Body of pancreas (tissue), 4 donors: ENCODE measurements at regions not wholly inside any gene's neighbourhood (a gene's known extent, or its start where the extent isn't known, plus 50 kb on each side); places are given as distances from the start of the nearest gene placed in this dataset.

ENCODE experiments used
- ATAC-seq: fragments of 150-250 bp; one replicate; pipeline ENCODE4 v1.9.1; 2016
- DNase-seq, 4 donors: peaks; one replicate each; pipeline ENCODE4 v3.0.0-alpha.2; 2019
- H3K27ac ChIP-seq, 4 donors: fragments of 200-600 bp; sonication (generic); 1 replicate in 3 of 4; 2 replicates in 1 of 4; pipeline versions ENCODE4 v1.5.1 to v1.6.1; 2016 to 2019; ENCODE audit warnings: mild to moderate bottlenecking in 1 of 4, mixed read lengths in 1 of 4, moderate library complexity in 1 of 4
- H3K27me3 ChIP-seq, 2 donors: fragments of 200-600 bp; sonication (generic); one replicate each; pipeline ENCODE4 v1.6.0; 2016; ENCODE audit warnings: mild to moderate bottlenecking in 1 of 2
- H3K36me3 ChIP-seq, 2 donors: fragments of 200-600 bp; sonication (generic); replicated peaks in 1 of 2; 2 replicates each; pipeline ENCODE4 v1.5.1; 2016; ENCODE audit warnings: low read depth in 2 of 2; ENCODE audit not compliant: insufficient read depth in 1 of 2
- H3K4me1 ChIP-seq: fragments of 200-600 bp; sonication (generic); one replicate; pipeline ENCODE4 v1.6.0; 2016
- H3K4me3 ChIP-seq, 2 donors: fragments of 200-600 bp; sonication (generic); 1 replicate in 1 of 2; 2 replicates in 1 of 2; pipeline ENCODE4 v1.5.1; 2016 to 2019
- H3K9me3 ChIP-seq, 3 donors: fragments of 200-600 bp; sonication (generic); 1 replicate in 2 of 3; 2 replicates in 1 of 3; pipeline ENCODE4 v1.5.1; 2016
- POLR2A ChIP-seq, 3 donors: fragments of 450-650 bp; IDR thresholded peaks; one replicate each; pipeline ENCODE4 v1.6.1; 2016; ENCODE audit warnings: antibody characterized with exemption in 3 of 3, mild to moderate bottlenecking in 2 of 3
- WGBS, 2 donors: methylation state at CpG; one replicate each; pipeline ENCODE4 v1.1.5; 2017; 5-methylcytosine and 5-hydroxymethylcytosine counted together
- intact Hi-C: fragments of 100-400 bp; cut with DNase I; formaldehyde crosslinking; loops from one replicate; pipeline ENCODE4 v1.15.1; 2023
- TF ChIP-seq, protein P1 (sequence below), 7 experiments: fragments of 450-650 bp in 4 of 7; fragments of 200-600 bp in 3 of 7; sonication (generic) in 3 of 7; IDR thresholded peaks; one replicate each; pipeline ENCODE4 v1.5.1; 2016 to 2019; ENCODE audit warnings: antibody characterized with exemption in 7 of 7

DNA sequence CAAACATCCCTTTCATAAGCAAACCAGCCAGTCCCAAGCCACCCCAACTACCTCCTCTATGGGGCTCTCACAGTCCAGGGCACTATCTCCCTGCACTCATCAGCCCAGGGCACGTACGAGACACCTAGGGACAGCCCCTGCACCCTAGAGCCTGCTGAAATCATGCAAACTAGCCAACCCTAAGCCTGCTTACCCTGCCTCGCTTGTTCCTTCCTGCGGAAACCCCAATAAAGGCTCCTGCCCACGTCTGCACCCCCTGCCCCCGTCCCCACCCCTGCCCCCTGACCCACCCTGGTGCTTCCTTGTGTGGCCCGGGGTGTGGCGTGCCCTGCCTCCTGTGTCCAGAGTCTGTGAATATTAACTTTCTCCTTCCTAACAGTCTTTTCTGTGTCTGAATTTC is 135.9 kb downstream of the GADD45G start:
- no peak for ATAC-seq
- TF ChIP-seq POLR2A (IDR thresholded peaks at IDR 0.05), result no peak
- TF ChIP-seq, protein P1, sequence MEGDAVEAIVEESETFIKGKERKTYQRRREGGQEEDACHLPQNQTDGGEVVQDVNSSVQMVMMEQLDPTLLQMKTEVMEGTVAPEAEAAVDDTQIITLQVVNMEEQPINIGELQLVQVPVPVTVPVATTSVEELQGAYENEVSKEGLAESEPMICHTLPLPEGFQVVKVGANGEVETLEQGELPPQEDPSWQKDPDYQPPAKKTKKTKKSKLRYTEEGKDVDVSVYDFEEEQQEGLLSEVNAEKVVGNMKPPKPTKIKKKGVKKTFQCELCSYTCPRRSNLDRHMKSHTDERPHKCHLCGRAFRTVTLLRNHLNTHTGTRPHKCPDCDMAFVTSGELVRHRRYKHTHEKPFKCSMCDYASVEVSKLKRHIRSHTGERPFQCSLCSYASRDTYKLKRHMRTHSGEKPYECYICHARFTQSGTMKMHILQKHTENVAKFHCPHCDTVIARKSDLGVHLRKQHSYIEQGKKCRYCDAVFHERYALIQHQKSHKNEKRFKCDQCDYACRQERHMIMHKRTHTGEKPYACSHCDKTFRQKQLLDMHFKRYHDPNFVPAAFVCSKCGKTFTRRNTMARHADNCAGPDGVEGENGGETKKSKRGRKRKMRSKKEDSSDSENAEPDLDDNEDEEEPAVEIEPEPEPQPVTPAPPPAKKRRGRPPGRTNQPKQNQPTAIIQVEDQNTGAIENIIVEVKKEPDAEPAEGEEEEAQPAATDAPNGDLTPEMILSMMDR (IDR thresholded peaks at IDR 0.05), result no peak
- 68 to 80% methylated on average over 8 of the region's 8 CpGs for WGBS, 2 donors

DNA sequence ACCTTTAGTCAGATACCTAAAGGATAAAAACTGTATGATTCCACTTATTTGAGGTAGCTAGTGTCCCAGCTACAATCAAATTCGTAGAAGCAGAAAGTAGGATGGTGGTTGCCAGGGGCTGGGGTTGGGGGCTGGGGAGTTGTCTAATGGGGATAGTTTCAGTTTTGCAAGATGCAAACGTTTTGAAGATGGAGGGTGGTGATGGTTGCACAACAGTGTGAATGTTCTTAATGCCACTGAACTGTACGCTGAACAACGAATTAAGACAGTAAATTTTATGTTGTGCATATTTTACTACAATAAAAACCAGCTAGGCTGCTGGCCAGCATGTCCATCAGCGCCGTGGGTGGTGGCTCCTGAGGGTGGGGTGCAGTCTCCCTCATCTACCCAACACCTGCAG is 137.8 kb downstream of the GADD45G start:
- TF ChIP-seq POLR2A (IDR thresholded peaks at IDR 0.05), result no peak
- TF ChIP-seq, protein P1 (IDR thresholded peaks at IDR 0.05), result no peak
- no peaks in the 10 kb centered on the region for H3K27me3 ChIP-seq
- 66 to 73% methylated on average over 6 of the region's 6 CpGs for WGBS, 2 donors
- no peaks in the 10 kb centered on the region for H3K36me3 ChIP-seq
- ATAC-seq, result no peak
- intact Hi-C loops, result no loop called here
- H3K4me1 ChIP-seq, result peaks cover 14% of the 10 kb centered on the region
- H3K9me3 ChIP-seq, result no peaks in the 10 kb centered on the region
- no peak overlapping the region for H3K4me3 ChIP-seq
- no peak overlapping the region for H3K27ac ChIP-seq
- no peak for DNase-seq

More for the DNA sequence above, 135.9 kb downstream of the GADD45G start:
- Histone ChIP-seq H3K9me3 (no peaks in the 10 kb centered on the region), H3K4me1 (no peaks in the 10 kb centered on the region), H3K36me3 (no peaks in the 10 kb centered on the region), H3K27me3 (no peaks in the 10 kb centered on the region), H3K27ac (no peak overlapping the region), H3K4me3 (no peak overlapping the region)
- intact Hi-C loops, result no loop called here
- DNase-seq, result no peak

DNA sequence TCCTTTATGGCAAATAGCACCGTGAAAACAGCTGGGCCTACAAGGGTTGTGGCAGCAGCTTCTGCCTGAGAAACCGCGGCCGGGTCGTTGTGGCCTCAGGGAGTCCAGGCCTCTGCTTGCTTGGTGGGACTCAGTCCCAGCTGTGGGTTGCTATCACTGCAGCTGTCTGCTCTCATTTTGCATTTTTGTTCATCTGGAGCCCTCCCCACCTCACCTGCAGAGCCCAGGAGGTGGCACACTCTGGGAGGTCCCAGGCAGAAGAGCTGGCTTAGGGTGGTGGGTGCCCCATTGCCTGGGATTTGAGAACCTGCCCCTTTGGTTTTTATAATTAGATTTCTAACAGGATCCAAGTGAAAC is 138.4 kb downstream of the GADD45G start:
- Histone ChIP-seq H3K27ac (no peak overlapping the region), H3K27me3 (no peaks in the 10 kb centered on the region), H3K9me3 (no peaks in the 10 kb centered on the region), H3K4me1 (peaks cover 14% of the 10 kb centered on the region), H3K4me3 (no peak overlapping the region), H3K36me3 (no peaks in the 10 kb centered on the region)
- intact Hi-C loops, result no loop called here
- TF ChIP-seq POLR2A (IDR thresholded peaks at IDR 0.05), result no peak
- TF ChIP-seq, protein P1 (IDR thresholded peaks at IDR 0.05), result no peak
- DNase-seq, result no peak
- ATAC-seq, result no peak
- 86 to 87% methylated on average over 5 of the region's 5 CpGs for WGBS, 2 donors

DNA sequence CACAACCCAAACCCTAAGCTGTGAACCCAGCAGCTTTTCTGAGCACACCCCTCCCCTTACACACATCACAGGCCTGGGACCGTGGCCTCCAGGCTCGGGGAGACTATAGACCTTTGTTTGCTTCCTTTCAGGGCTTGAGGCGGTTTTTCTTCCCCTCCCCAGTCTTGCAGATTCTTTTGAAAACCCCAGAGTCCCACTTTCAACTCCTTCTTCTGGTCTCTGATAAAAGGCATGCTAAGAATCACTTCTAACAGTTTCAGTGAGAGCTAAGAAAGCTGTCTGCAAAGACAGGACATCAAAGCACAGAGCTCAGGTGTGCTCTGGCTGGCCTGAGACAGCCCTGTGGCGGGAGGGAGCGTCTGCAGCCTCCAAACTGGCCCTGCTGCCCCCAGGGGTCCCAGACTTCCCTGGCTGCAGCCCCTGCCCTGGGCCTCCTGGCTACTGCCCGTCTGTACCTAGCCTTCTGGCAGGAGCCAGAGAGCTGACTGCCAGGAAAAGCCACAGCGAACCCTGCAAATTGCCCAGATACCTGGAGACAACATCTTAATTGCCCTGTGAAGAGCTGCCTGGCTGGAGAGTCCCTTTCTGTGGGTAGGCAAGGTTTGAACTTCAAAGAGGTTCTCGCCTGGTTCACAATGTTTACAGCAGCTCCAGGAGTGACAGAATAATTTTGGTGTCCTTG is 138.9 kb downstream of the GADD45G start:
- TF ChIP-seq, protein P1 (IDR thresholded peaks at IDR 0.05), result no peak
- TF ChIP-seq POLR2A (IDR thresholded peaks at IDR 0.05), result no peak
- H3K4me1 ChIP-seq, result peaks cover 14% of the 10 kb centered on the region
- H3K9me3 ChIP-seq, result no peaks in the 10 kb centered on the region
- intact Hi-C loops, result no loop called here
- H3K4me3 ChIP-seq, result no peak overlapping the region
- no peak for DNase-seq
- no peak overlapping the region for H3K27ac ChIP-seq
- H3K36me3 ChIP-seq, result no peaks in the 10 kb centered on the region
- WGBS, 2 donors, result 78 to 87% methylated on average over 6 to 8 of the region's 8 CpGs
- no peak for ATAC-seq
- H3K27me3 ChIP-seq, result no peaks in the 10 kb centered on the region

DNA sequence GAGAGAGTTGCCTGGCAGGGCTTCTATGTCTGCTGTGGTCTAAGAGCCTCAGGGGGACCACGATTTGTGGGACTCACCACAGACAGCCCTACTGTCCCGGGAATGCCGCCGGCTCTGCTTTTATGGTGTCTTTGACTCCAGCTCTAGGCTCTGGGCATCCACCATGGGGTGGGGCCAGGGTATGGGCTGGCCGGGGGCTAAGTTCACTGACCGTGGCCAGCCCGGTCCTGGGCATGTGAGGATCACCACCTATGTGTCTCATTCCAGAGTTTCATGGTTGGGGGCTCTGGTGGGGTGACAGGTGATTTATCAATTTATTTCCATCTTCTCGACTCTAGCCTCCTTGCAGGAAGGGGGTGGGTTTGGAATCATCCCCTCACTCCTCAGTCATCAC is 139.4 kb downstream of the GADD45G start:
- no peak for ATAC-seq
- no peak overlapping the region for H3K27ac ChIP-seq
- WGBS, 2 donors, result 85 to 93% methylated on average over 2 to 8 of the region's 8 CpGs

More for the DNA sequence above, 139.4 kb downstream of the GADD45G start:
- Histone ChIP-seq H3K36me3 (no peaks in the 10 kb centered on the region), H3K4me1 (peaks cover 14% of the 10 kb centered on the region), H3K9me3 (no peaks in the 10 kb centered on the region), H3K4me3 (no peak overlapping the region), H3K27me3 (no peaks in the 10 kb centered on the region)
- TF ChIP-seq, protein P1 (IDR thresholded peaks at IDR 0.05), result no peak
- TF ChIP-seq POLR2A (IDR thresholded peaks at IDR 0.05), result no peak
- intact Hi-C loops, result no loop called here
- DNase-seq, result no peak
